GM21825 (cell line): ENCODE measurements at regions not wholly inside any gene's neighbourhood (a gene's known extent, or its start where the extent isn't known, plus 50 kb on each side); places are given as distances from the start of the nearest gene placed in this dataset.
"Not testable (repeated sequence)": the region's sequence is repeated elsewhere in the genome, so short reads cannot be mapped to it uniquely, and the experiment has no call there.

ENCODE experiments used
- ATAC-seq: cut with Tn5 transposase; IDR thresholded peaks from one replicate; pipeline ENCODE4 v1.9.1; 2021; ENCODE audit warnings: mild to moderate bottlenecking, moderate library complexity; ENCODE audit not compliant: unreplicated experiment

DNA sequence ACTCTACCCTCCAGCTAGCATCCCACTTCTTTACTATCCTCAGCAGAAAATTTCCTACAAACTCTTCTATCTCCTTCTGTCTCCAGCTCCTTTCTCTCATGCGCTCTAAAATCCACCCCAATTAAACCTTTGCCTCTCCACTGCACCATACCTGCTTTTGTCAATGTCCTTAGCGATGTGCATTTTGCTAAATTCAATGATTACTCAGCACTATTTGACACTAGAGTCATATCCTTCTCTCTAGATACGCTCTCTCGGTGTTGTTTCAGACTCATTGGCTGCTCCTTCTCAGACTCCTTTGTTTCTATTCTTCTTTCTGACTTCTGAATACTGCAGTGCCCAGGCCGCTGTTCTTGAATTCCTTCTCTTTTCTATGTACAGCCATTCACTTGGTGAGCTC is 144.2 kb downstream of the HLX start:
- ATAC-seq = no peak

GRCh38 chr1:221025501-221025900 is 146.3 kb downstream of the HLX start:
- no peak for ATAC-seq

DNA sequence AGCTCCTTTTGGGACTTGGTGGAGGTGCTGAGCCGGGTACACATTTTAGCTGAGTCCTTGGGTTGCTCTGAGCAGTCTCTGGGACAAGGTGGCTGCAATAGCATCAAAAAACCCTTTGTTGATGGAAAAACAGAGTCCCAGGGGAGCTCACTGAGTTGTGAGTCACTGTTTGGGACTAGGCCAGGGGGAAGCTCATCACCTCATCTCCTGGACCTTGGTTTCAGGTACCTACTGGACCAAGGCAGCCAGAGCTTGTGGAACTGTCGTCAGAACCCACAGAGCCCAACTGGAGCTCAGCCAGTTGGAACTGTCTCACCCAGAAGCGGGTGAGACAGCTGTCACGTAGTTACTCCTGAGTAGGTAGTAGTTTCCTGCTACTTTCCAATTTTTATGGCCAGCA is 146.7 kb downstream of the HLX start:
- ATAC-seq = no peak

GRCh38 chr1:221029981-221030649 is 150.9 kb downstream of the HLX start:
- ATAC-seq = no peak

- ATAC-seq = no peak
These were observed 151.7 kb downstream of the HLX start for GRCh38 chr1:221030990-221031389.

- no peak for ATAC-seq
These were observed 152.4 kb downstream of the HLX start for GRCh38 chr1:221031458-221032203.

GRCh38 chr1:221032204-221032585 is 153.0 kb downstream of the HLX start:
- ATAC-seq = no peak

DNA sequence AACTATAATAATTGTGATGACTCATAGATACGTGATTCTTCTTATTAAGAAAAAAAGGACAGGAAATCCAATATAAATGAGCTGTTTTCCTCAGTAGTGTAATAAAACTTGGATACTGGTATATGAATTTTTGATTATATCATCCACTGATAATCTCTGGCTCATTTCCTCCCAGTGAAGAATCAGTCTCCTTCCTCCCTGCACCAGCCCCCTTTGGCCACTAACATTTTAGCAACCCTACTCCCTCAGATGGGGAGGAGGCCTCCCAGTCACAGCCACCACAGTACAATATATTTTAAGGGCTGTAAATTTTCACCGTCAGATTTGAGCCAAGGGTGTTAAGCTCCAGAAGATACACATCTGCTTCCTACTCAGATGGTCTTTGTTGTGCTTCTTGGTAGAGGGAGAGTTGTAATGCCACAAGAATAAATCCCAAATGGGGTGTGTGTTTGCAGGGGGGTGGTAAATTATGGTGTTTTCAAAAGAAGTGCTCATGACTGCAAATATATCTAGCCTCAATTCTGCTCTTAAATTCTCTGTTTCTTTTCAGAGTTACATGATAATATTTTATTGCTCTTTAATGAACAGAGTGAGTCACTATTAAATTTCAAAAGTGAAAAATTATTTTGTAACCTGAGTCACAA is 153.5 kb downstream of the HLX start:
- ATAC-seq = no peak

- no peak for ATAC-seq
These were observed 156.5 kb downstream of the HLX start for GRCh38 chr1:221035662-221036153.

GRCh38 chr1:221039616-221040015 is 160.4 kb downstream of the HLX start:
- no peak for ATAC-seq

DNA sequence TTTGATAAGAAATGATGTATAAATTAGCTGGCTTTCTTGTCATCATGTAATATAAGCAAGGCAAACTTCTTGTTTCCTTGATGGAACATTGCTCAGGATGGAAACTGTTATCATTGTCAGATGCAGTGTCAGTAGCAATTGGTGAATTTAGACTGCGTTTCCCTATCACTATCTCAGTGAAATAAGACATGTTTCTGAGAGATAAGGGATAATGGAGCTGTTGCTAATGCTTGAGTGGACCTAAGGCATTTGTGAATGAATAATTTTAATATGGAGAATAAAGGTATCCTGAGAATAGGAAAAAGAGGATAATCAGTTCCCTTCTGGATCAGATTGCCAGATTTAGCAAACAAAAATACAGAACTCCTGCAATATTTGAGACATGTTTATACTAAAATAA is 160.9 kb downstream of the HLX start:
- ATAC-seq = no peak

DNA sequence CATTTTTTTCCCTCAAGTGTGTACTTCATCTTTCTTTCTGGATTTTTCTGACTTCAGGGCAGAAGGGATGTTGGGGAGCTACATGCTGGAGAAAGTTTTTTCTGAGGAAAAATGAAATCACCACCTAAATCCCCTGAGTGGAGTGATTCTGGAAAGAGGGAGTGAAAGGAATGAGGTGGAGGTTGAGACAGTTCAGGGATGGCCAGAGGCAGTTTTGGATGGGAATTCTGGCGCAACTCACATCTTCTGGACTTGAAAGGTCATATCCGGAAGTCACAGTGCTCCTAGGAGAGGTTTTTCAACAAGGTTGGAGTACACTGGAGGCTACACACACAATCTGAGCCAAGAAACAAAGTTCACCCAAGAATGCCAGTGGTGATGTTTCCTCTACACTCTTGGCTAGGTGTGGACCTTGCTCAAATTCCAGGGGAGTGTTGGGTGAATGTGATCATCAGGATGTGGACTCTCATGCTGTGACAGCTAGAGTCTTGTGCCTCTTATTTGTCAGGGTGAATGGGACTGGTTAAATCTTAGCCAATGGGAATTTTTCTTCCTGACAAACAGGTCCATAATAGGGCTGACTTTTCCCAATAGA is 161.5 kb downstream of the HLX start:
- ATAC-seq = no peak

DNA sequence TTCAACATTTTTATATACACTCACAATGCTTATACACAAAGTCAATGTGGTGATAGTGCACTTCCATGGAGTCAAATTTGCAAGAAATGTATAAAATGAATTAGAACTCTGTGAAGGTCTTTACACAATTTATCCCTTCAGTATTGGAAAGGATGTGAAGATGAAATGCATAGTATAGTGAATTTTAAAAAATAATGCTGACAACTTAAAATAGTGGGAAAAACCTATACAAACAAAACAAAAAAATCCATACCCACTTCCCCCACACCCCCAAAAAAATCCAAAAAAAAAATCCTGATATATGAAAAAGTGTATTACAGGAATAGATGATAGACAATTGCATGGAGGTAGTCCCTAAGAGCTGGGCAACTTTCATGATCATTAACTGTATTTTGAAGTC is 165.3 kb downstream of the HLX start:
- no peak for ATAC-seq

DNA sequence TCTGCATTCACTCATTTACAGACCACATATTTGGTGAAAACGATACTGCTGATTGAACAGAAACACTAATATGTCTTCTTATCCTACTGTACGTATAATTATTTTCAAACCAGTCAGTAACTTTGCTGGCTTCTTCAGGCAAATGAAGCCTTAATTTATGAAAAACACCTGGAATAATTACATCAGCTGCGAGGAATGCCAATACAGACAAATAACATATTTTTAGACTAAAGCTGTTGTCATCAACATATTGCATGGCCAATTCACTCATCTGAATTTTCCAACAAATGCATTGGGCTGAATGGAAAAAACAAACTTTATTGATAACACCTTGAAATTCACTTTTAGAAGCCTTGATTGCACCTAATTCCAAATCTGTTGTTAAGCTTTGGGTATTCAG is 165.9 kb downstream of the HLX start:
- no peak for ATAC-seq

GRCh38 chr1:221045842-221046831 is 166.9 kb downstream of the HLX start:
- ATAC-seq = peak; percentile 97

DNA sequence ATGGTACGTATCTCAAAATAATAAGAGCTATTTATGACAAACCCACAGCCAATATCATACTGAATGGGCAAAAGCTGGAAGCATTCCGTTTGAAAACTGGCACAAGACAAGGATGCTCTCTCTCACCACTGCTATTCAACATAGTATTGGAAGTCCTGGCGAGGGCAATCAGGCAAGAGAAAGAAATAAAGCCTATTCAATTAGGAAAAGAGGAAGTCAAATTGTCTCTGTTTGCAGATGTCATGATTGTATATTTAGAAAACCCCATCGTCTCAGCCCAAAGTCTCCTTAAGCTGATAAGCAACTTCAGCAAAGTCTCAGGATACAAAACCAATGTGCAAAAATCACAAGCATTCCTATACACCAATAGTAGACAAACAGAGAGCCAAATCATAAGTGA is 172.1 kb downstream of the HLX start:
- ATAC-seq = not testable (repeated sequence)

DNA sequence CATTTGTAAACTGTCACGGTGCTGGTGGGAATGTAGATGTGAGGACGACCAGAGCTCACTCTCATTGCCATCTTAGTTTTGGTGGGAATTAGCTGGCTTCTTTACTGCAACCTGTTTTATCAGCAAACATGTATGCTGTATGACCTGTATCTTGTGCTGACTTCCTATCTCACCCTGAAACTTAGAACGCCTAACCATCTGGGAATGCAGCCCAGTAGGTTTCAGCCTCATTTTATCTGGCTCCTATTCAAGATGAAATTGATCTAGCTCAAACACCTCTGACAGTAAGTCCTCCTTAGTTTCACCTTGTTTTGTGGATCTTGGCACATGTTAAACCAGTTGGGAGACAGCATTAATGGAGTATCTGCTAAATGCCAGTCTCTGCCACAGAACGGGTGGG is 174.6 kb downstream of the HLX start:
- ATAC-seq = no peak

DNA sequence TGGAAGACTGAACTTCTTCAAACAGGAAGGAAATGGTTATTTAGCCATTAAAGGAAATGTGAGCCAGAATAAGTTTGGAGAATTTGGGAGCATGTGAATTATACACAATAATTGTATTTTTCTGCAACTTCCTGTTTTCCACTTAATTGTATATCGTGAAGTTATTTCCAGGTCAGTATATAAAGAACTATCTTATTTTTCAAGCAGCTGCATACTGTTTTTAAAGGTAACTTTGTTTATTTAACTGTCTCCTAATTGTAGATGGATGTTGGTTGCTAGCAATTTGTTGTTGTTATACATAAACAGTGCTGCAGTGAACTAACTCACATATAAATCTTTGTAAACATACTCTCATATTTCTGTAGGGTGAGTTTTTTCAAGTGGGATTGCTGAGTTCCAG is 180.3 kb downstream of the HLX start:
- no peak for ATAC-seq

DNA sequence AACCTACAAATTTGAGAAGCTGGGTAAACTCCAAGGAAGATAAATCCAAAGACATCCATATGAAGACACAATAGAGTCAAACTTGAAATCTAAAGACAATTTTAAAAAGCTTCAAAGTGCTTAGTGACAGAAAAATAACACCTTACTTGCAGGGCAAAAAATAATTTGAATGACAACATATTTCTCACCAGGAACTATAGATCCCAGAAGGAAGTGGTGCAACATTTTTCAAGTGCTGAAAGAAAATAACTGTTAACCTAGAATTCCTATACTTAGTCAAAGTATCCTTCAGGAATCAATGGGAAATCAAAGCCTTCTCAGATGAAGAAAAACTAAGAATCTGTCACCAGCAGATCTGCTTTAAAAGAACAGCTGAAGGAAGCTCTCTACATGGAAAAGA is 184.4 kb downstream of the HLX start:
- ATAC-seq = no peak

- no peak for ATAC-seq
These were observed 187.2 kb downstream of the HLX start for GRCh38 chr1:221066351-221067001.
